ENCODE measurements at regions not wholly inside any gene's neighbourhood (a gene's known extent, or its start where the extent isn't known, plus 50 kb on each side); places are given as distances from the start of the nearest gene placed in this dataset.

DNA sequence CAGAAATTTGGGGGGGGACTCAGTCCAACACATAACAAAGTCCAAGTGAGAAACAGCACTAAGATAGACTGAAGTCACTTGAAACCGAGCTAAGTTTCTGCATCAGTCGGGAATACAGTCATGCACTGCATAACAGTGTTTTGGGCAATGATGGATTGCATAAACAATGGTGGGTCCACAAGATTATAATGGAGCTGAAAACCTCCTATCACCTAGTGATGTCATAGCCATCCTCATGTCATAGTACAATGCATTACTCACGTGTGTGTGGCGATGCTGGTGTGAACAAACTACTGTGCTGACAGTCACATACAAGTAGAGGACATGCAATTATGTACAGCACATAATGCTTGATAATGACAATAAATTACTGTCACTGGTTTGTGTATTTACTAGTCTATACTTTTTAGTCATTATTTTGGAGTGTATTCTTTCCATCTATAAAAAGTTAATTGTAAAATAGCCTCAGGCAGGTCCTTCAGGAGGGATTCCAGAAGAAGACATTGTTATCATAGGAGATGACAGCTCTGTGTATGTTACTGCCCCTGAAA, 154.5 kb upstream of the ECI2 start:
- no peak for DNase-seq
- no peaks in the 10 kb centered on the region for H3K4me1 ChIP-seq (ENCODE audit: low read length)
- H2AFZ ChIP-seq (ENCODE audit: low read length) = no peak overlapping the region
- H3K79me2 ChIP-seq (ENCODE audit: low read length) = no peaks in the 10 kb centered on the region
- H3K9ac ChIP-seq (ENCODE audit: low read length) = no peak overlapping the region
- no peaks in the 10 kb centered on the region for H3K27me3 ChIP-seq (ENCODE audit: low read length)
- H3K9me3 ChIP-seq (ENCODE audit: low read length) = no peaks in the 10 kb centered on the region
- H3K9me2 ChIP-seq (replicated peaks; ENCODE audit: insufficient read depth, low read length) = no peaks in the 10 kb centered on the region
- H3K36me3 ChIP-seq (ENCODE audit: insufficient read depth, low read length) = no peaks in the 10 kb centered on the region
- no peaks in the 10 kb centered on the region for H4K20me1 ChIP-seq (ENCODE audit: insufficient read depth, low read depth, low read length)
- no peak overlapping the region for H3K4me3 ChIP-seq (ENCODE audit: low read length)
- H3K27ac ChIP-seq (ENCODE audit: low read length) = no peak overlapping the region
- H3K4me2 ChIP-seq (ENCODE audit: low read depth, low read length, poor library complexity, severe bottlenecking) = no peak overlapping the region

GRCh38 chr6:4287811-4288244, 152.5 kb upstream of the ECI2 start:
- H3K36me3 ChIP-seq (ENCODE audit: insufficient read depth, low read length) = no peaks in the 10 kb centered on the region
- no peak for DNase-seq
- no peaks in the 10 kb centered on the region for H3K27me3 ChIP-seq (ENCODE audit: low read length)
- H4K20me1 ChIP-seq (ENCODE audit: insufficient read depth, low read depth, low read length) = no peaks in the 10 kb centered on the region
- H2AFZ ChIP-seq (ENCODE audit: low read length) = no peak overlapping the region
- H3K9ac ChIP-seq (ENCODE audit: low read length) = no peak overlapping the region
- no peaks in the 10 kb centered on the region for H3K9me3 ChIP-seq (ENCODE audit: low read length)
- H3K9me2 ChIP-seq (replicated peaks; ENCODE audit: insufficient read depth, low read length) = no peaks in the 10 kb centered on the region
- no peaks in the 10 kb centered on the region for H3K79me2 ChIP-seq (ENCODE audit: low read length)
- H3K4me2 ChIP-seq (ENCODE audit: low read depth, low read length, poor library complexity, severe bottlenecking) = no peak overlapping the region
- H3K4me1 ChIP-seq (ENCODE audit: low read length) = no peaks in the 10 kb centered on the region
- H3K4me3 ChIP-seq (ENCODE audit: low read length) = no peak overlapping the region
- no peak overlapping the region for H3K27ac ChIP-seq (ENCODE audit: low read length)

DNA sequence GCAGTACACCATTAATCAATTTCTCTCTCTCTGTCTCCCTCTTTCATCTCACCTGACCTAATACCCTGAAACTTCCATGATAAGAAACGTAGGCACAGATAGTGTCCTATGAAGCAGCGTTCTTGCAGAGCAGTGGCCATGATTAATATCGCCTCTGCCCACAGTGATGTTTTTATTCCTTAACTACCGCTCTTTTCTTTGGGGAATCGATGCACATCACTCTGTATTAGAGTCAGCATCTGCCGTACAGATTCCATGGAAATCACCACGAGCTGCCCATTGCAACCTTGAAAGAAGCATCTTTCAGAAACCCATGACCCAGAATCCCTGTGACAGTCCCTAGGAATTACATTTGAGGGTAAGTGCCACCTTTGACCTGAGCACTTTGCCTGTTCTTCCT, 152.0 kb upstream of the ECI2 start:
- no peaks in the 10 kb centered on the region for H3K36me3 ChIP-seq (ENCODE audit: insufficient read depth, low read length)
- no peak overlapping the region for H2AFZ ChIP-seq (ENCODE audit: low read length)
- H4K20me1 ChIP-seq (ENCODE audit: insufficient read depth, low read depth, low read length) = no peaks in the 10 kb centered on the region
- no peak overlapping the region for H3K4me3 ChIP-seq (ENCODE audit: low read length)
- no peaks in the 10 kb centered on the region for H3K9me2 ChIP-seq (replicated peaks; ENCODE audit: insufficient read depth, low read length)
- H3K27ac ChIP-seq (ENCODE audit: low read length) = no peak overlapping the region
- no peaks in the 10 kb centered on the region for H3K27me3 ChIP-seq (ENCODE audit: low read length)
- H3K4me1 ChIP-seq (ENCODE audit: low read length) = no peaks in the 10 kb centered on the region
- H3K79me2 ChIP-seq (ENCODE audit: low read length) = no peaks in the 10 kb centered on the region
- H3K4me2 ChIP-seq (ENCODE audit: low read depth, low read length, poor library complexity, severe bottlenecking) = no peak overlapping the region
- no peaks in the 10 kb centered on the region for H3K9me3 ChIP-seq (ENCODE audit: low read length)
- DNase-seq = no peak
- no peak overlapping the region for H3K9ac ChIP-seq (ENCODE audit: low read length)

- Histone ChIP-seq H3K36me3 (ENCODE audit: insufficient read depth, low read length) (no peaks in the 10 kb centered on the region), H3K9ac (ENCODE audit: low read length) (no peak overlapping the region), H3K27ac (ENCODE audit: low read length) (no peak overlapping the region), H4K20me1 (ENCODE audit: insufficient read depth, low read depth, low read length) (no peaks in the 10 kb centered on the region), H3K4me1 (ENCODE audit: low read length) (no peaks in the 10 kb centered on the region), H3K79me2 (ENCODE audit: low read length) (no peaks in the 10 kb centered on the region), H3K4me2 (ENCODE audit: low read depth, low read length, poor library complexity, severe bottlenecking) (no peak overlapping the region), H3K9me3 (ENCODE audit: low read length) (no peaks in the 10 kb centered on the region), H3K9me2 (replicated peaks; ENCODE audit: insufficient read depth, low read length) (no peaks in the 10 kb centered on the region), H3K4me3 (ENCODE audit: low read length) (no peak overlapping the region), H3K27me3 (ENCODE audit: low read length) (no peaks in the 10 kb centered on the region), H2AFZ (ENCODE audit: low read length) (no peak overlapping the region)
- DNase-seq = no peak
Measured at GRCh38 chr6:4282926-4283325, 147.6 kb upstream of the ECI2 start.

GRCh38 chr6:4281341-4282293, 146.2 kb upstream of the ECI2 start:
- Histone ChIP-seq H3K9me3 (ENCODE audit: low read length) (no peaks in the 10 kb centered on the region), H3K4me3 (ENCODE audit: low read length) (no peak overlapping the region), H2AFZ (ENCODE audit: low read length) (no peak overlapping the region), H3K27me3 (ENCODE audit: low read length) (no peaks in the 10 kb centered on the region), H3K27ac (ENCODE audit: low read length) (no peak overlapping the region), H3K9me2 (replicated peaks; ENCODE audit: insufficient read depth, low read length) (no peaks in the 10 kb centered on the region), H3K79me2 (ENCODE audit: low read length) (no peaks in the 10 kb centered on the region), H3K4me1 (ENCODE audit: low read length) (no peaks in the 10 kb centered on the region), H3K4me2 (ENCODE audit: low read depth, low read length, poor library complexity, severe bottlenecking) (no peak overlapping the region), H3K36me3 (ENCODE audit: insufficient read depth, low read length) (no peaks in the 10 kb centered on the region), H4K20me1 (ENCODE audit: insufficient read depth, low read depth, low read length) (no peaks in the 10 kb centered on the region), H3K9ac (ENCODE audit: low read length) (no peak overlapping the region)
- no peak for DNase-seq

DNA sequence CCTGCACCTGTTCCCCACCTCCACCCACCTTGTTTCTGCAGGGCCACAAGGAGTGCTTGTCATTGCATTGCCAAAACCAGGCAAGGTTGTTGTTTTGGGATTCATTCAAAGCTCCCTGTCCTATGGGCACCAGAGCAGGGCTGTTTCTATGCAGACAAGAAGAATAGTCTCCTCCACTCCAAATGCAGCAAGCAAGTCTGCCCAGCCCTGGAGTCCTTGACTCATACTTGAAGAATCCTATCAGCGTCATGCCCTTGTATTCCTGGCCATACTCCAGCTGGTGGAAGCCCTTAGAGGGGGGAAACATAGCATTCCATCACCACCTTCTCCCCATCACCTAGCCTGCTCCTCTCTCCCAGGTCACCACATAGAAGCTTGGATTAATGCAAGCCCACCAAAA, 145.3 kb upstream of the ECI2 start:
- no peaks in the 10 kb centered on the region for H3K36me3 ChIP-seq (ENCODE audit: insufficient read depth, low read length)
- no peaks in the 10 kb centered on the region for H3K27me3 ChIP-seq (ENCODE audit: low read length)
- no peak overlapping the region for H2AFZ ChIP-seq (ENCODE audit: low read length)
- no peak overlapping the region for H3K9ac ChIP-seq (ENCODE audit: low read length)
- no peak overlapping the region for H3K27ac ChIP-seq (ENCODE audit: low read length)
- H3K9me2 ChIP-seq (replicated peaks; ENCODE audit: insufficient read depth, low read length) = no peaks in the 10 kb centered on the region
- no peaks in the 10 kb centered on the region for H3K4me1 ChIP-seq (ENCODE audit: low read length)
- no peaks in the 10 kb centered on the region for H3K9me3 ChIP-seq (ENCODE audit: low read length)
- no peaks in the 10 kb centered on the region for H4K20me1 ChIP-seq (ENCODE audit: insufficient read depth, low read depth, low read length)
- H3K79me2 ChIP-seq (ENCODE audit: low read length) = no peaks in the 10 kb centered on the region
- no peak overlapping the region for H3K4me3 ChIP-seq (ENCODE audit: low read length)
- DNase-seq = no peak
- H3K4me2 ChIP-seq (ENCODE audit: low read depth, low read length, poor library complexity, severe bottlenecking) = no peak overlapping the region

- Histone ChIP-seq H3K4me3 (ENCODE audit: low read length) (no peak overlapping the region), H3K9me3 (ENCODE audit: low read length) (no peaks in the 10 kb centered on the region), H3K27ac (ENCODE audit: low read length) (no peak overlapping the region), H3K36me3 (ENCODE audit: insufficient read depth, low read length) (no peaks in the 10 kb centered on the region), H3K27me3 (ENCODE audit: low read length) (no peaks in the 10 kb centered on the region), H3K79me2 (ENCODE audit: low read length) (no peaks in the 10 kb centered on the region), H3K9me2 (replicated peaks; ENCODE audit: insufficient read depth, low read length) (no peaks in the 10 kb centered on the region), H4K20me1 (ENCODE audit: insufficient read depth, low read depth, low read length) (no peaks in the 10 kb centered on the region), H3K4me1 (ENCODE audit: low read length) (no peaks in the 10 kb centered on the region), H3K4me2 (ENCODE audit: low read depth, low read length, poor library complexity, severe bottlenecking) (no peak overlapping the region), H2AFZ (ENCODE audit: low read length) (no peak overlapping the region), H3K9ac (ENCODE audit: low read length) (no peak overlapping the region)
- no peak for DNase-seq
Measured at GRCh38 chr6:4280031-4280430, 144.7 kb upstream of the ECI2 start.

DNA sequence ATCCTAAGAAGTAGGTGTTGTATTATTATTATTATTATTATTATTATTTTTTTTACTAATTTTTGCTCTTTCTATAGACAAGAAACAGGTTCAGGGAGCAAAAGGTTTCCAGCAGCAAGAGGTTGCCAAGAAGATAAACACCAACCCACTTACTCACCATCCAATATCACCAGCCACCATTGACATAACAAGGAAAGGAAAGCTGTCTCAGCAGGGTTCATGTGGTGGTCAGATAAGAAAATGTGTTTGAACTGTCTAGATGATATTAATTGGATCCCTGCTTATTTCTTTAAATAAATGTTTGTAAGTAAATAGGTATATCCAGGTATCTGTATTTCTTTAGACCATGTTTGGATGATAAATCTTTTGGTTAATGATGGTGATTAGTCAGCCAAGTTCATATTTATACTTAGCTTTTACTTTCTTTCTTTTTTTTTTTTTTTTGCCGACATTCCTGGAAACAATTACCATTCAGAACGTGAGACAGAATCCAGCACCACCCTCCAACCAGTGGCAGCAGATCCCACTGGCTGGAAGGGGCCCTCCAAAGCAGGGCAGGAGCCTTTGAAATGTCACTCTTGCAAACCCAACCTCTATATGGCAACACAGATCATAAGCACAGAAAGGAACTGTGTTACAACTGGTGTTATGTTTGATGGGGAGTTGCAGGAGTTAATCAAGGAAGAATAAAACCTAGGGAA, 139.2 kb upstream of the ECI2 start:
- H3K9ac ChIP-seq (ENCODE audit: low read length) = no peak overlapping the region
- H2AFZ ChIP-seq (ENCODE audit: low read length) = no peak overlapping the region
- no peaks in the 10 kb centered on the region for H3K36me3 ChIP-seq (ENCODE audit: insufficient read depth, low read length)
- H3K27me3 ChIP-seq (ENCODE audit: low read length) = no peaks in the 10 kb centered on the region
- H3K9me3 ChIP-seq (ENCODE audit: low read length) = no peaks in the 10 kb centered on the region
- no peak for DNase-seq
- no peaks in the 10 kb centered on the region for H3K4me1 ChIP-seq (ENCODE audit: low read length)
- H3K9me2 ChIP-seq (replicated peaks; ENCODE audit: insufficient read depth, low read length) = no peaks in the 10 kb centered on the region
- H3K4me3 ChIP-seq (ENCODE audit: low read length) = no peak overlapping the region
- H3K4me2 ChIP-seq (ENCODE audit: low read depth, low read length, poor library complexity, severe bottlenecking) = no peak overlapping the region
- H3K79me2 ChIP-seq (ENCODE audit: low read length) = no peaks in the 10 kb centered on the region
- no peak overlapping the region for H3K27ac ChIP-seq (ENCODE audit: low read length)
- H4K20me1 ChIP-seq (ENCODE audit: insufficient read depth, low read depth, low read length) = no peaks in the 10 kb centered on the region
